NCI-H128 (cell line): ENCODE measurements at regions not wholly inside any gene's neighbourhood (a gene's known extent, or its start where the extent isn't known, plus 50 kb on each side); places are given as distances from the start of the nearest gene placed in this dataset.
"Not testable (repeated sequence)": the region's sequence is repeated elsewhere in the genome, so short reads cannot be mapped to it uniquely, and the experiment has no call there.

Source experiments
- DNase-seq: peaks from one replicate; lab custom pipeline; 2025; ENCODE audit not compliant: unreplicated experiment; lab: John Stamatoyannopoulos, UW

- no peak for DNase-seq
Observed at GRCh38 chr2:125216321-125216720, 1191.2 kb downstream of the CNTNAP5 start.

DNA sequence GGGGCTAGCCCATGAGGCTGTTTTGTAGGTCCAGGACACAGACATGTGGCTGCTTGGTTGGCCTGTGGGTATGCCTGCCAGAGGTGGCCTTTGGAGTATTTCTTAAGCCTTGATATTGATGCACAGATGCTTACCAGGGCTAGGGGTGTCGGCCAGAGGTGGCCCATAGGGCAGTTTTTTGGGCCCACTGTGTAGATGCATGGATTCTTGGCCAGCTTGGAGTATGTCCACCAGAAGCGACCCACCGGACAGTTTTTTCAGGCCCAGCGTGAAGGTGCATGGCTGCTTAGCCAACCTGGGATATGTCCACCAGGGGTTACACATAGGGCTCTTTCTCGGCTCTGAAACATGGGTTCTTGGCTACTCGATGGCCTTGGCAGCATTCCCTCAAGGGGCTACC is 1199.1 kb downstream of the CNTNAP5 start:
- no peak for DNase-seq

- no peak for DNase-seq
Observed at GRCh38 chr2:125224830-125225229, 1199.7 kb downstream of the CNTNAP5 start.

DNA sequence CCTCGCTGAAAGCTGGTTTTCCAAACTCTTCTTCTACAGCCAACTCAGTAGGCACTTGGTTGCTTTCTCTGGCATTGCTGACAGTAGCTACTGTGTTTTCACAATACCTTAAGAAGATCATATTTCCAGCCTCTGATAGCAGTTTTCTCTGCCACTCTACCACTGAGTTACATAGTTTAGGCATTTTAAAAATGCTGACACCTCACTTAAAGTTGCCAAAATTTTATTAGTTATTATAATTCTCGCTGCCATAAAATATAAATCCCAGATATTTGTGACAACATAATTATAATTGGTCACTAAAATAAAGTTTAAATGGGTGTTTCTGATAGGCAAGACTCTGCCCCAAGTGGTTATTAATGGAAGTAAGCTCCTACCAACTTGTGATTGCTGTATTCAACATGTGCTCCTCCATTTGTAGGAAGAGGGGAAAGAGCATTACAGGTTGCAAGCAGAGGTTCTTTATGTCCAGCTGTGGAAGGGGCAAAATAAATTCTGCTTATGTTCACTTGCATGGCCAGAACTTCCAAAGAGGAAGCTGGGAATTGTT is 1202.8 kb downstream of the CNTNAP5 start:
- DNase-seq = no peak

- DNase-seq = no peak
Observed at GRCh38 chr2:125240870-125241269, 1215.8 kb downstream of the CNTNAP5 start.

GRCh38 chr2:125243074-125243473 is 1218.0 kb downstream of the CNTNAP5 start:
- DNase-seq = no peak

DNA sequence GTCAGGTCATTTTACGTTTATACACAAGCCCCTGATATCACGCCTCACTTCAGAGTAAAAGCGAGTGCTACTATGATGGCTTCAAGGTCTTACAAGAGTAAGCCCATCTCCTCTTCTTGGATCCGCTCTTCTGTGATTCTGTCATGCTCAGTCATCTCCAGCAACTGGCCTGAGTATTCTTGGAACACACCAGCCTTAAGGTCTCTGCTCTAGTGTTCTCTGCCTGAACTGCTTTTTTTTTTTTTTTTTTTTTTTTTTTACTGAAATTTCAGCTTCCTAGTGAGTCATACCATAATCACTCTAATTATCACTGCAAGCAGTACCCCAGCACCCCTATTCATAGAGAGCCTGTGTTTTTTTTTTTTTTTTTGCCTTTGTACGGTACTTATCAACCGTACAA is 1228.9 kb downstream of the CNTNAP5 start:
- DNase-seq = no peak

DNA sequence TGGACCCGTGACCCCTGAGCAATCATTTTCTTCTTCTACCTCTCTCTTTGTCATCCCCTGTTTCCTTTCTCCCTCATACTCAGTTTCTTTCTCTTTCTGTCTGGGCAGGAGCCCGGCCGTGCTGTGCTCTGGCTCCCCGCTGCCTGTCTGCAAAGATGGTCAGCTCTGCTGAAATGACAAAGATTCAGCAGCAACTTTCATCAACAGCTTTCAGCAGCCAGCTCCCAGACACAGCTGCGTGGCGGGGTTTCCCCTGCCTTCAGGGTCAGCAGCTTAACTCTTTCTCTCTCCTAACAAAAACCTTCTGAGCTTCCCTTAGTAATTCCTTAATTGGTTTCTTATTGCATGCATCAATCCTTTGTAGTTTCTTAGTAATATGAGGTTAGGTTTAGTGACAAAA is 1234.4 kb downstream of the CNTNAP5 start:
- no peak for DNase-seq

DNA sequence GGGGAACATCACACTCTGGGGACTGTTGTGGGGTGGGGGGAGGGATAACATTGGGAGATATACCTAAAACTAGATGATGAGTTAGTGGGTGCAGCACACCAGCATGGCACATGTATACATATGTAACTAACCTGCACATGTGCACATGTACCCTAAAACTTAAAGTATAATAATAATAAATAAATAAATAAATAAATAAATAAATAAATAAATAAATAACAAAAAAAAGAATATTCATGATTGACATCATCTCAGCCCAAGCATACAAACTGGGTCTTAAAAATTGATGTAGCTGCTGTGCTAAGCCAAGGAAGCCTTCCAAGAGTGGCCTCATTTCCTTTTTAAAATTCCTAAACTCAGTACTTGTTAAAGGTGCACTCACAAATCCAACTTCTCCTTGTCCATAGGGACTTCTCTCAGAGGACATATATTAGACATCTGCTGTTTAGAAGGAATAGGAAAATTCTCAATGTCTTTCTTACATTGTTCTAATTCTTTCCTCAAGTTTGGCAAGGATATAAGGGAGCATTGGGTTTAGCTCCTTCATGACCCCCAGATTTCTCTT is 1235.4 kb downstream of the CNTNAP5 start:
- not testable (repeated sequence) for DNase-seq

GRCh38 chr2:125264453-125264852 is 1239.4 kb downstream of the CNTNAP5 start:
- no peak for DNase-seq

DNA sequence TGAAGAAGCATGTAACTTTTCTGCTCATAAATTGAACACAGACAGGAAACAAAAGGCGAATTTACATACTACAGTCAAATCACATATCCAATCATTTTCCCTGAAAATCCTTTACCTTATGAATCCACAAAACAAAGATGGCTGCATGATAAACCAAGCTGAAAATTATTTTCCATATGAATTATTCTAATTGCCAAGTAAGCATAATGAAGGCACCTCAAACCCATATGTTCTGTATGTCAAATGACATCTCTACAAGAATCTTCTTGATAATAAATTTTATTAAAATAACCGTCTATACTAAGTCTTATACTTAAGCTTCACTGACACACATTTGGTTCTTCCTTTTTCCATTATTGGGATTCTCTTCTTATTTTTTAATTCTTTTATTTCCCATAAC is 1242.6 kb downstream of the CNTNAP5 start:
- DNase-seq = no peak

DNA sequence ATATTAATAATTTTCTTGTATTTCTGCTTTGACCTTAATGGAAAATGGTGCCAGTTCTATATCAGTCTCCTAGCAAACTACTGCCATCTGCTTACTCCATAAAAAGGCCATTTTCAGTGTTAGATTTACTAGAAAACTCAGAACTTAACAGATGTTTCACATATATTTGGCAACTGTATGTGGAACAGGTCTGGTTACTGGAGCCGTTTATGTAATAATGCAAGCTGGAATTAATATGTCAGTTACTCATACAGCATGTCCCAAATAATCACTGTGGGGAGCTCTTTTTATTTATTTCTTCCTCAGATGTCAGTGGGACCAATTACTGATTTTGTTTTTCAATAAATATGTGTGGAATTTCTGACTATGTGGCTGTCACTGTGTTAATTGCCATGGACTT is 1247.6 kb downstream of the CNTNAP5 start:
- no peak for DNase-seq

DNA sequence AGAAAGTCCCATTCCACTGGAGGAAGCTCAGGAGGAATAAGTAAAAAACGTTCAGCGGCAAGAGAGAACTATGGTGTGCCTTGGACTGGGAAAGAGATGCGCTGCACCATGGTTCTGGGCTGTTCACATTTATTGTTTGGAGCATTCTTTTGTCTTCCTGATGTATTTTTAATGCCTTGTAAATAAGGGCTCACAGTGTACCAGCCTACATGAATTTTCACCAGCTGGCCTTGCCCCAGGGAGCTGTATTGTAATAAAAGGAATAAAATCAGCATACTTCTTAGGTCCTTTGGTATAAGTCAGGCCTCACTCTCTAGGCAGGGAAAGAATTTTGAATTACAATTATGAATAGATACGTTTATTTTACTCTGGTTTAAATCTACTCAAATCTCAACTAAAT is 1249.6 kb downstream of the CNTNAP5 start:
- no peak for DNase-seq

DNA sequence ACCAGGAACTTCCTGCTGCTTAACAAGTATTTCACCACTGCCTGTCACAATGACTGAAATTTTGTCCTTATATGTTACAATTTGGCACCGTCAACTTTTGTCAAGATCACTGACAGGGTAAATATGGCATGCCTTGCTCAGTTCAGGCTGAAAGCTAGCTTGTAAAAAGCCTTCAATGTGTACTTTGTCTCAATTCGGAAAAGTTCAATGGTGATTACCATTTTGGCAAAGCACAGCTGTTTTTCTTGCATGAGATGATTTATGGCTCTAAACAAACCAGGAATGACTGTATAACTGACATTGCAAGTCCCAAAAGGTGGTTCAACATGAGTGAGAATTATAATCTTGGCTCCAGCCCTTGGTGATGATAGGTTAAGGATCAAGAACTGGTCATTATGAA is 1255.2 kb downstream of the CNTNAP5 start:
- DNase-seq = no peak

DNA sequence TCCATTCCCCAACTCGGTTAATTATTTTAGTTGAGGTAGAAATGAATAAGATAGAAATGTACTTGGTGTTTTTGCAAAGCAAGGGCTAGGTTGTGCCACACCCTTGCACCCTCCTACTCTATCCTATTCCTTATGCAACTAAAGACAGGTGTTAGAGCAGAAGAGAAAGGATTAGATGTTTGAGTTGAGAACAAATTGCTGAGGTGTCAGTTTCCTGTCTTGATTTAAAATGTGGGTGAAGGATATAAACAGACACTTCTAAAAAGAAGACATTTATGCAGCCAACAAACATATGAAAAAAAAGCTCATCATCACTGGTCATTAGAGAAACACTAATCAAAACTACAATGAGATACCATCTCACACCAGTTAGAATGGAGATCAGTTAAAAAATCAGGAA is 1256.2 kb downstream of the CNTNAP5 start:
- DNase-seq = no peak

DNA sequence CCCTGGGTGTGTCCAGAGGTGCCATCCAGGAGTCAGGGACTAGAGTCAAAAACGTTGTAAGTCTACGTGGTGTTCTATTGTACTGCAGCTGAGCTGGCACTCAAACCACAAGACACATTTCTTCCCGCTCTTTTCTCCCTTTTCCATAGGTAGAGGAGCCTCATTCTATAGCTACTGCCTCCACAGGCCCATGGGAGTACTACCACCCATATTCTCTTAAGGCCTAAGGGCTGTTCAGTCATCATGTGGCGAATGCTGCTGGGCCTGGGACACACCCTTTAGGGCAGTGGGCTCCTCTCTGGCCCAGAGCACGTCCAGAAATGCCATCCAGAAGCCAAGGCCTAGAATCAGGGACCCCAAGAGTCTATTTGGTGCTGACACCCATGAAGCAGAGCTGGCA is 1271.7 kb downstream of the CNTNAP5 start:
- no peak for DNase-seq

- DNase-seq = no peak
Observed at GRCh38 chr2:125310657-125311364, 1285.7 kb downstream of the CNTNAP5 start.

- no peak for DNase-seq
Observed at GRCh38 chr2:125312342-125312741, 1287.3 kb downstream of the CNTNAP5 start.

DNA sequence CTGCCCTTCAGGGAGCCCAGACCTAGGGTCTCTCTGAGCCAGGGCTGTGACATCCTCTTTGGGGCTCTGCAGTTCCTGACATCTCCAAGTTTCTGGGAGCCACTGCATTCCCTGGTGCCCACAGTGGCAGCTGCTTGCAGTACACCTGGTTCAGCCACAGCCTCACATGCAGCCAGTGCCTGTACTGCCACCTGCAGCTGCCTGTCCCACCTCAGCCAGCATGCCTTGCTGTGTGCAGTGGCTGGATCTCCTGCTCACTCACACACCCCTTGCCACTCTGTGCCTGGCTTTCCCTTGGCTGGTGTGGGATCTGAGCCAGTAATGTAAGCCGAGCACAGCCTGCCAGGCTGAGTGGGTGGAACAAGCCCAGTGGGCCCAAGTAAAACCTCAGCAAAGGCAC is 1288.7 kb downstream of the CNTNAP5 start:
- no peak for DNase-seq

- no peak for DNase-seq
Observed at GRCh38 chr2:125318740-125319139, 1293.7 kb downstream of the CNTNAP5 start.

GRCh38 chr2:125324273-125324672 is 1299.2 kb downstream of the CNTNAP5 start:
- no peak for DNase-seq

DNA sequence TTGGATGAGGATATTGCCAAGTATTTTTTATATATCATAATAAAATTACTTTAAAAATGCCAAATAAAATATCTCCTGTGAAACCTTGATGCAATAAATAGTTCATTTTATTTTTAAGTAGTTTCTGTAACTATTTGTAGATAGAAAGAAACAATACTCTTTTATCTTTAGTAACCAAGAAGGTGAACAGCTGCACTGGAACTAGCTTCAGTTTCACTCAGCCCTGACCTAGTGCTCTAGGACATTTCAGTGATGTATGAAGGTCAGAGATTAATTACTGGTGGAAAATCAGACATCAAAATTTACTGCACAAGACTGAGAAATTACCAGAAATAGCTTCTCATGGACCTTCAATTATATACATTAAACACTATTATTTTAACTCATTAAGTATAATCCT is 1305.0 kb downstream of the CNTNAP5 start:
- DNase-seq = no peak

GRCh38 chr2:125341353-125341752 is 1314.6 kb upstream of the GYPC start:
- no peak for DNase-seq
